Right lobe of liver (tissue), 4 donors: ENCODE measurements at regions not wholly inside any gene's neighbourhood (a gene's known extent, or its start where the extent isn't known, plus 50 kb on each side); places are given as distances from the start of the nearest gene placed in this dataset.

Experiments used
- POLR2A ChIP-seq: fragments of 450-650 bp; IDR thresholded peaks from one replicate; pipeline ENCODE4 v1.6.1; 2017; ENCODE audit warnings: antibody characterized with exemption, mild to moderate bottlenecking
- TF ChIP-seq, protein P1 (sequence below), 4 donors: fragments of 200-600 bp in 3 of 4; fragments of 450-650 bp in 1 of 4; IDR thresholded peaks; one replicate each; pipeline versions ENCODE4 v1.5.1 to v1.8.0; 2016 to 2022; ENCODE audit warnings: antibody characterized with exemption in 4 of 4, mild to moderate bottlenecking in 2 of 4
- donor health status: DM: no; HTN: no; CAD: no.
- donor health status: DM: no; HTN: no; CAD: no.
- donor health status: DM: no; HTN: yes; CAD: no.

DNA sequence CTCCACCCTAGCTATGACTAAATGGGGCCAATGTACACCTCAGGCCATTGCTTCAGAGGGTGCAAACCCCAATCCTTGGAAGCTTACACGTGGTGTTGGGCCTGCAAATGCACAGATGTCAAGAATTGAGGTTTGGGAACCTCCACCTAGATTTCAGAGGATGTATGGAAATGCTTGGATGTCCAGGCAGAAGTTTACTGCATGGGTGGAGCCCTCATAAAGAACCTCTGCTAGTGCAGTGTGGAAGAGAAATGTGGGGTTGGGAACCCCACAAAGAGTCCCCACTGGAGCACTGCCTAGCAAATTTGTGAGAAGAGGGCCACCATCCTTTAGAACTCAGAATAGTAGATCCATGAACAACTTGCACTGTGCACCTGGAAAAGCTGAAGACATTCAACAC lies 284.1 kb downstream of the ANTXR2 start:
- TF ChIP-seq, protein P1, sequence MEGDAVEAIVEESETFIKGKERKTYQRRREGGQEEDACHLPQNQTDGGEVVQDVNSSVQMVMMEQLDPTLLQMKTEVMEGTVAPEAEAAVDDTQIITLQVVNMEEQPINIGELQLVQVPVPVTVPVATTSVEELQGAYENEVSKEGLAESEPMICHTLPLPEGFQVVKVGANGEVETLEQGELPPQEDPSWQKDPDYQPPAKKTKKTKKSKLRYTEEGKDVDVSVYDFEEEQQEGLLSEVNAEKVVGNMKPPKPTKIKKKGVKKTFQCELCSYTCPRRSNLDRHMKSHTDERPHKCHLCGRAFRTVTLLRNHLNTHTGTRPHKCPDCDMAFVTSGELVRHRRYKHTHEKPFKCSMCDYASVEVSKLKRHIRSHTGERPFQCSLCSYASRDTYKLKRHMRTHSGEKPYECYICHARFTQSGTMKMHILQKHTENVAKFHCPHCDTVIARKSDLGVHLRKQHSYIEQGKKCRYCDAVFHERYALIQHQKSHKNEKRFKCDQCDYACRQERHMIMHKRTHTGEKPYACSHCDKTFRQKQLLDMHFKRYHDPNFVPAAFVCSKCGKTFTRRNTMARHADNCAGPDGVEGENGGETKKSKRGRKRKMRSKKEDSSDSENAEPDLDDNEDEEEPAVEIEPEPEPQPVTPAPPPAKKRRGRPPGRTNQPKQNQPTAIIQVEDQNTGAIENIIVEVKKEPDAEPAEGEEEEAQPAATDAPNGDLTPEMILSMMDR (IDR thresholded peaks at IDR 0.05), result no peak
- TF ChIP-seq POLR2A, result no peak
